ENCODE measurements at regions not wholly inside any gene's neighbourhood (a gene's known extent, or its start where the extent isn't known, plus 50 kb on each side); places are given as distances from the start of the nearest gene placed in this dataset.

GRCh38 chr7:142391191-142391992 lies 133.5 kb upstream of the PRSS58 start:
- peak; percentile 13 for DNase-seq

- no peak for DNase-seq
Measured at GRCh38 chr7:142389544-142389943, 131.7 kb upstream of the PRSS58 start.

GRCh38 chr7:142385491-142386340 lies 127.9 kb upstream of the PRSS58 start:
- DNase-seq = peak; percentile 75

GRCh38 chr7:142384493-142384922 lies 126.7 kb upstream of the PRSS58 start:
- peak; percentile 85 for DNase-seq

GRCh38 chr7:142383841-142384492 lies 126.1 kb upstream of the PRSS58 start:
- DNase-seq = peak; percentile 23

GRCh38 chr7:142381727-142382390 lies 124.0 kb upstream of the PRSS58 start:
- no peak for DNase-seq

- no peak for DNase-seq
Measured at GRCh38 chr7:142380069-142380468, 122.2 kb upstream of the PRSS58 start.

- DNase-seq = no peak
Measured at GRCh38 chr7:142379201-142379885, 121.5 kb upstream of the PRSS58 start.

- no peak for DNase-seq
Measured at GRCh38 chr7:142377567-142377966, 119.7 kb upstream of the PRSS58 start.

GRCh38 chr7:142376356-142376997 lies 118.6 kb upstream of the PRSS58 start:
- no peak for DNase-seq

- DNase-seq = no peak
Measured at GRCh38 chr7:142375710-142376313, 118.0 kb upstream of the PRSS58 start.

- no peak for DNase-seq
Measured at GRCh38 chr7:142372727-142373126, 114.9 kb upstream of the PRSS58 start.

- DNase-seq = no peak
Measured at GRCh38 chr7:142371586-142372377, 113.9 kb upstream of the PRSS58 start.

- no peak for DNase-seq
Measured at GRCh38 chr7:142365410-142365842, 107.6 kb upstream of the PRSS58 start.

GRCh38 chr7:142364551-142364950 lies 106.7 kb upstream of the PRSS58 start:
- DNase-seq = no peak

GRCh38 chr7:142362349-142362748 lies 104.5 kb upstream of the PRSS58 start:
- DNase-seq = no peak

- no peak for DNase-seq
Measured at GRCh38 chr7:142359694-142360279, 101.9 kb upstream of the PRSS58 start.

- peak; percentile 73 for DNase-seq
Measured at GRCh38 chr7:142357953-142358520, 100.2 kb upstream of the PRSS58 start.

GRCh38 chr7:142356166-142356565 lies 98.3 kb upstream of the PRSS58 start:
- no peak for DNase-seq

- no peak for DNase-seq
Measured at GRCh38 chr7:142355328-142355727, 97.5 kb upstream of the PRSS58 start.
